HG03521 (cell line): ENCODE measurements at regions not wholly inside any gene's neighbourhood (a gene's known extent, or its start where the extent isn't known, plus 50 kb on each side); places are given as distances from the start of the nearest gene placed in this dataset.

ENCODE experiments used
- ATAC-seq: cut with Tn5 transposase; IDR thresholded peaks from one replicate; pipeline ENCODE4 v1.9.1; 2021; ENCODE audit warnings: mild to moderate bottlenecking, moderate library complexity; ENCODE audit not compliant: unreplicated experiment

GRCh38 chr7:81648716-81649115 is 121.1 kb downstream of the HGF start:
- no peak for ATAC-seq

- ATAC-seq = no peak
Observed at GRCh38 chr7:81645435-81645834, 124.4 kb downstream of the HGF start.

GRCh38 chr7:81641873-81642272 is 128.0 kb downstream of the HGF start:
- ATAC-seq = no peak

GRCh38 chr7:81638198-81638597 is 131.6 kb downstream of the HGF start:
- no peak for ATAC-seq

GRCh38 chr7:81637534-81637933 is 132.3 kb downstream of the HGF start:
- no peak for ATAC-seq

GRCh38 chr7:81632418-81632817 is 137.4 kb downstream of the HGF start:
- ATAC-seq = no peak

GRCh38 chr7:81630600-81630999 is 139.2 kb downstream of the HGF start:
- ATAC-seq = no peak

- no peak for ATAC-seq
Observed at GRCh38 chr7:81629702-81630101, 140.1 kb downstream of the HGF start.

GRCh38 chr7:81628951-81629350 is 140.9 kb downstream of the HGF start:
- no peak for ATAC-seq

GRCh38 chr7:81627536-81628287 is 142.1 kb downstream of the HGF start:
- ATAC-seq = no peak

GRCh38 chr7:81626008-81626407 is 143.8 kb downstream of the HGF start:
- ATAC-seq = no peak

- ATAC-seq = no peak
Observed at GRCh38 chr7:81624650-81625631, 144.9 kb downstream of the HGF start.

GRCh38 chr7:81624021-81624592 is 145.7 kb downstream of the HGF start:
- no peak for ATAC-seq

- ATAC-seq = no peak
Observed at GRCh38 chr7:81623251-81623855, 146.5 kb downstream of the HGF start.

GRCh38 chr7:81621893-81622292 is 148.0 kb downstream of the HGF start:
- ATAC-seq = no peak

- no peak for ATAC-seq
Observed at GRCh38 chr7:81618396-81619014, 151.3 kb downstream of the HGF start.

GRCh38 chr7:81616951-81617350 is 152.9 kb downstream of the HGF start:
- no peak for ATAC-seq

GRCh38 chr7:81611805-81612204 is 158.0 kb downstream of the HGF start:
- no peak for ATAC-seq

GRCh38 chr7:81611040-81611439 is 158.8 kb downstream of the HGF start:
- ATAC-seq = no peak

- ATAC-seq = no peak
Observed at GRCh38 chr7:81608748-81609382, 161.0 kb downstream of the HGF start.
